Central memory CD8-positive, alpha-beta T cell (primary cell): ENCODE measurements at regions not wholly inside any gene's neighbourhood (a gene's known extent, or its start where the extent isn't known, plus 50 kb on each side); places are given as distances from the start of the nearest gene placed in this dataset.

Experiments
- ATAC-seq: fragments of 150-1000 bp; cut with Tn5 transposase; replicated peaks from 2 replicates; pipeline ENCODE4 v1.10.0; 2022; ENCODE audit warnings: mild to moderate bottlenecking, moderate FRiP score, moderate number of reproducible peaks; ENCODE audit not compliant: poor library complexity, severe bottlenecking; ENCODE audit errors: extremely low read depth
- DNase-seq, 2 donors: peaks; one replicate each; pipeline ENCODE4 v3.0.0; 2021; ENCODE audit warnings: low spot score in 2 of 2
- H3K27ac Mint-ChIP-seq: one replicate; pipeline ENCODE4 v1.8.0; 2022; ENCODE audit warnings: low read depth, mild to moderate bottlenecking, moderate library complexity, mixed read lengths
- H3K27me3 Mint-ChIP-seq: one replicate; pipeline ENCODE4 v1.8.0; 2022; ENCODE audit warnings: mixed read lengths
- H3K36me3 Mint-ChIP-seq: one replicate; pipeline ENCODE4 v1.8.0; 2022; ENCODE audit warnings: mild to moderate bottlenecking, moderate library complexity, mixed read lengths; ENCODE audit not compliant: insufficient read depth
- H3K4me1 Mint-ChIP-seq: one replicate; pipeline ENCODE4 v1.8.0; 2022; ENCODE audit warnings: mixed read lengths
- H3K4me3 Mint-ChIP-seq: one replicate; pipeline ENCODE4 v1.8.0; 2022; ENCODE audit warnings: mild to moderate bottlenecking, moderate library complexity, mixed read lengths
- H3K9me3 Mint-ChIP-seq: one replicate; pipeline ENCODE4 v1.8.0; 2022; ENCODE audit warnings: mixed read lengths

GRCh38 chr2:216568576-216568975, 64.6 kb upstream of the IGFBP2 start:
- Mint-ChIP-seq H3K4me1 (no peaks in the 10 kb centered on the region), H3K9me3 (peaks cover 5% of the 10 kb centered on the region), H3K27ac (no peak overlapping the region), H3K4me3 (no peak overlapping the region), H3K36me3 (no peaks in the 10 kb centered on the region), H3K27me3 (peaks cover 39% of the 10 kb centered on the region)
- DNase-seq (no peak), ATAC-seq (no peak)

- H3K27ac Mint-ChIP-seq: no peak overlapping the region
- ATAC-seq (no peak), DNase-seq (no peak)
- peaks cover 5% of the 10 kb centered on the region for H3K9me3 Mint-ChIP-seq
- H3K27me3 Mint-ChIP-seq: peaks cover 39% of the 10 kb centered on the region
- H3K4me1 Mint-ChIP-seq: no peaks in the 10 kb centered on the region
- H3K36me3 Mint-ChIP-seq: no peaks in the 10 kb centered on the region
- no peak overlapping the region for H3K4me3 Mint-ChIP-seq
These were observed 63.5 kb upstream of the IGFBP2 start for GRCh38 chr2:216569765-216570164.

- no peak for DNase-seq
- Mint-ChIP-seq H3K9me3 (peaks cover 5% of the 10 kb centered on the region), H3K36me3 (no peaks in the 10 kb centered on the region), H3K27me3 (peaks cover 34% of the 10 kb centered on the region), H3K4me3 (no peak overlapping the region), H3K4me1 (no peaks in the 10 kb centered on the region), H3K27ac (no peak overlapping the region)
- no peak for ATAC-seq
These were observed 62.9 kb upstream of the IGFBP2 start for GRCh38 chr2:216570357-216570756.

- DNase-seq (no peak), ATAC-seq (no peak)
- Mint-ChIP-seq H3K27me3 (peaks cover 24% of the 10 kb centered on the region), H3K4me3 (no peak overlapping the region), H3K36me3 (no peaks in the 10 kb centered on the region), H3K27ac (no peak overlapping the region), H3K4me1 (peaks cover under 1% of the 10 kb centered on the region), H3K9me3 (peaks cover 5% of the 10 kb centered on the region)
These were observed 61.9 kb upstream of the IGFBP2 start for GRCh38 chr2:216571178-216571908.

- peaks cover 7% of the 10 kb centered on the region for H3K4me1 Mint-ChIP-seq
- no peaks in the 10 kb centered on the region for H3K36me3 Mint-ChIP-seq
- DNase-seq: no peak
- peaks cover 5% of the 10 kb centered on the region for H3K9me3 Mint-ChIP-seq
- no peak overlapping the region for H3K27ac Mint-ChIP-seq
- no peak overlapping the region for H3K4me3 Mint-ChIP-seq
- H3K27me3 Mint-ChIP-seq: peaks cover 20% of the 10 kb centered on the region
- ATAC-seq: no peak
These were observed 61.2 kb upstream of the IGFBP2 start for GRCh38 chr2:216571909-216572513.

- Mint-ChIP-seq H3K4me1 (peaks cover 13% of the 10 kb centered on the region), H3K27ac (no peak overlapping the region), H3K9me3 (peaks cover 5% of the 10 kb centered on the region), H3K36me3 (no peaks in the 10 kb centered on the region), H3K4me3 (no peak overlapping the region), H3K27me3 (peaks cover 27% of the 10 kb centered on the region)
- ATAC-seq: no peak
- no peak for DNase-seq
These were observed 60.3 kb upstream of the IGFBP2 start for GRCh38 chr2:216572582-216573578.

- Mint-ChIP-seq H3K4me1 (peaks cover 21% of the 10 kb centered on the region), H3K9me3 (peaks cover 5% of the 10 kb centered on the region), H3K27ac (no peak overlapping the region), H3K36me3 (no peaks in the 10 kb centered on the region), H3K4me3 (no peak overlapping the region), H3K27me3 (peaks cover 33% of the 10 kb centered on the region)
- no peak for ATAC-seq
- no peak for DNase-seq
These were observed 59.2 kb upstream of the IGFBP2 start for GRCh38 chr2:216574046-216574445.

GRCh38 chr2:216574586-216574985, 58.6 kb upstream of the IGFBP2 start:
- DNase-seq: no peak
- Mint-ChIP-seq H3K27me3 (peaks cover 29% of the 10 kb centered on the region), H3K36me3 (no peaks in the 10 kb centered on the region), H3K9me3 (peaks cover 5% of the 10 kb centered on the region), H3K4me3 (no peak overlapping the region), H3K4me1 (peaks cover 21% of the 10 kb centered on the region), H3K27ac (no peak overlapping the region)
- ATAC-seq: no peak

- DNase-seq (no peak), ATAC-seq (no peak)
- Mint-ChIP-seq H3K9me3 (peaks cover 5% of the 10 kb centered on the region), H3K36me3 (no peaks in the 10 kb centered on the region), H3K27me3 (peaks cover 33% of the 10 kb centered on the region), H3K4me1 (peaks cover 21% of the 10 kb centered on the region), H3K4me3 (no peak overlapping the region), H3K27ac (no peak overlapping the region)
These were observed 57.8 kb upstream of the IGFBP2 start for GRCh38 chr2:216575465-216575864.

GRCh38 chr2:216576616-216577015, 56.6 kb upstream of the IGFBP2 start:
- no peak for DNase-seq
- no peaks in the 10 kb centered on the region for H3K36me3 Mint-ChIP-seq
- ATAC-seq: no peak
- peaks cover 45% of the 10 kb centered on the region for H3K27me3 Mint-ChIP-seq
- no peaks in the 10 kb centered on the region for H3K9me3 Mint-ChIP-seq
- H3K27ac Mint-ChIP-seq: no peak overlapping the region
- H3K4me1 Mint-ChIP-seq: peaks cover 21% of the 10 kb centered on the region
- no peak overlapping the region for H3K4me3 Mint-ChIP-seq

GRCh38 chr2:216578325-216578724, 54.9 kb upstream of the IGFBP2 start:
- Mint-ChIP-seq H3K4me3 (no peak overlapping the region), H3K36me3 (no peaks in the 10 kb centered on the region), H3K27me3 (peaks cover 53% of the 10 kb centered on the region), H3K27ac (no peak overlapping the region), H3K4me1 (peaks cover 21% of the 10 kb centered on the region), H3K9me3 (no peaks in the 10 kb centered on the region)
- ATAC-seq (no peak), DNase-seq (no peak)

GRCh38 chr2:216583147-216583546, 50.1 kb upstream of the IGFBP2 start:
- no peak for DNase-seq

More at GRCh38 chr2:216583147-216583546, 50.1 kb upstream of the IGFBP2 start:
- H3K27ac Mint-ChIP-seq: no peak overlapping the region
- ATAC-seq: no peak
- H3K4me1 Mint-ChIP-seq: peaks cover 6% of the 10 kb centered on the region
- H3K9me3 Mint-ChIP-seq: no peaks in the 10 kb centered on the region
- H3K27me3 Mint-ChIP-seq: peaks cover 73% of the 10 kb centered on the region
- H3K4me3 Mint-ChIP-seq: no peak overlapping the region
- H3K36me3 Mint-ChIP-seq: no peaks in the 10 kb centered on the region
